Activated CD4-positive, alpha-beta memory T cell treated with anti-CD3 and anti-CD28 coated beads, Interleukin-2, amount 10 ng/mL, durations not matched to agents 7 days and 5 days (primary cell): ENCODE measurements at regions not wholly inside any gene's neighbourhood (a gene's known extent, or its start where the extent isn't known, plus 50 kb on each side); places are given as distances from the start of the nearest gene placed in this dataset.

Experiments
- CTCF ChIA-PET: fragments of 350-600 bp; sonication (Branson Sonifier 250); formaldehyde crosslinking; loops from one replicate; lab custom pipeline; 2021; ENCODE audit warnings: antibody characterized with exemption, inconsistent platforms; lab: Charles Lee
- POLR2A ChIA-PET: fragments of 350-600 bp; sonication (Branson Sonifier 250); formaldehyde crosslinking; loops from one replicate; lab custom pipeline; 2021; ENCODE audit warnings: antibody characterized with exemption; lab: Charles Lee
- DNase-seq: peaks from one replicate; pipeline ENCODE4 v3.0.0-alpha.2; 2020
- H3K27ac Mint-ChIP-seq: one replicate; pipeline ENCODE4 v1.8.0; 2021; ENCODE audit warnings: mild to moderate bottlenecking, mixed read lengths
- H3K27me3 Mint-ChIP-seq: one replicate; pipeline ENCODE4 v1.8.0; 2021; ENCODE audit warnings: mixed read lengths
- H3K36me3 Mint-ChIP-seq: one replicate; pipeline ENCODE4 v1.8.0; 2021; ENCODE audit warnings: low read depth, mixed read lengths
- H3K4me1 Mint-ChIP-seq: one replicate; pipeline ENCODE4 v1.8.0; 2021; ENCODE audit warnings: mixed read lengths
- H3K4me3 Mint-ChIP-seq: one replicate; pipeline ENCODE4 v1.8.0; 2021; ENCODE audit warnings: mild to moderate bottlenecking, mixed read lengths
- H3K9me3 Mint-ChIP-seq: one replicate; pipeline ENCODE4 v1.8.0; 2021; ENCODE audit warnings: mixed read lengths

GRCh38 chr11:37089439-37089838, 491.4 kb upstream of the RAG2 start:
- Mint-ChIP-seq H3K9me3 (peaks cover 4% of the 10 kb centered on the region), H3K27ac (no peak overlapping the region), H3K4me3 (no peak overlapping the region), H3K4me1 (no peaks in the 10 kb centered on the region), H3K27me3 (no peaks in the 10 kb centered on the region), H3K36me3 (no peaks in the 10 kb centered on the region)
- DNase-seq: no peak
- CTCF ChIA-PET: no interaction called here
- POLR2A ChIA-PET: no interaction called here

GRCh38 chr11:37088573-37088910, 490.5 kb upstream of the RAG2 start:
- Mint-ChIP-seq H3K4me3 (no peak overlapping the region), H3K27ac (no peak overlapping the region), H3K9me3 (peaks cover 6% of the 10 kb centered on the region), H3K4me1 (no peaks in the 10 kb centered on the region), H3K36me3 (no peaks in the 10 kb centered on the region), H3K27me3 (no peaks in the 10 kb centered on the region)
- ChIA-PET POLR2A (no interaction called here), CTCF (no interaction called here)
- DNase-seq: no peak

- Mint-ChIP-seq H3K27ac (no peak overlapping the region), H3K36me3 (no peaks in the 10 kb centered on the region), H3K9me3 (peaks cover 6% of the 10 kb centered on the region), H3K4me3 (no peak overlapping the region), H3K27me3 (no peaks in the 10 kb centered on the region), H3K4me1 (no peaks in the 10 kb centered on the region)
- POLR2A ChIA-PET: no interaction called here
- no peak for DNase-seq
- CTCF ChIA-PET: no interaction called here
Observed at GRCh38 chr11:37087650-37088572, 489.9 kb upstream of the RAG2 start.

- Mint-ChIP-seq H3K4me1 (no peaks in the 10 kb centered on the region), H3K4me3 (no peak overlapping the region), H3K36me3 (no peaks in the 10 kb centered on the region), H3K27me3 (no peaks in the 10 kb centered on the region), H3K9me3 (peaks cover 7% of the 10 kb centered on the region), H3K27ac (no peak overlapping the region)
- POLR2A ChIA-PET: no interaction called here
- CTCF ChIA-PET: no interaction called here
- no peak for DNase-seq
Observed at GRCh38 chr11:37078521-37078920, 480.5 kb upstream of the RAG2 start.

- Mint-ChIP-seq H3K4me1 (no peaks in the 10 kb centered on the region), H3K36me3 (no peaks in the 10 kb centered on the region), H3K27me3 (no peaks in the 10 kb centered on the region), H3K27ac (no peak overlapping the region), H3K9me3 (peaks cover 7% of the 10 kb centered on the region), H3K4me3 (no peak overlapping the region)
- DNase-seq: no peak
- ChIA-PET CTCF (no interaction called here), POLR2A (no interaction called here)
Observed at GRCh38 chr11:37076866-37077265, 478.8 kb upstream of the RAG2 start.

- ChIA-PET POLR2A (no interaction called here), CTCF (no interaction called here)
- H3K36me3 Mint-ChIP-seq: no peaks in the 10 kb centered on the region
- H3K4me3 Mint-ChIP-seq: no peak overlapping the region
- DNase-seq: no peak
- no peaks in the 10 kb centered on the region for H3K4me1 Mint-ChIP-seq
- no peaks in the 10 kb centered on the region for H3K27me3 Mint-ChIP-seq
- H3K9me3 Mint-ChIP-seq: no peaks in the 10 kb centered on the region
- no peak overlapping the region for H3K27ac Mint-ChIP-seq
Observed at GRCh38 chr11:37072538-37073055, 474.6 kb upstream of the RAG2 start.

- no peak overlapping the region for H3K4me3 Mint-ChIP-seq
- ChIA-PET POLR2A (no interaction called here), CTCF (no interaction called here)
- H3K36me3 Mint-ChIP-seq: no peaks in the 10 kb centered on the region
- no peaks in the 10 kb centered on the region for H3K27me3 Mint-ChIP-seq
- H3K27ac Mint-ChIP-seq: no peak overlapping the region
- H3K4me1 Mint-ChIP-seq: no peaks in the 10 kb centered on the region
- DNase-seq: no peak
- H3K9me3 Mint-ChIP-seq: no peaks in the 10 kb centered on the region
Observed at GRCh38 chr11:37050311-37050710, 452.3 kb upstream of the RAG2 start.

GRCh38 chr11:37040921-37041320, 442.9 kb upstream of the RAG2 start:
- Mint-ChIP-seq H3K27ac (no peak overlapping the region), H3K27me3 (no peaks in the 10 kb centered on the region), H3K4me3 (no peak overlapping the region), H3K36me3 (no peaks in the 10 kb centered on the region), H3K9me3 (peaks cover 3% of the 10 kb centered on the region), H3K4me1 (no peaks in the 10 kb centered on the region)
- ChIA-PET CTCF (no interaction called here), POLR2A (no interaction called here)
- no peak for DNase-seq

GRCh38 chr11:37038911-37039310, 440.9 kb upstream of the RAG2 start:
- Mint-ChIP-seq H3K9me3 (peaks cover 3% of the 10 kb centered on the region), H3K36me3 (no peaks in the 10 kb centered on the region), H3K27ac (no peak overlapping the region), H3K4me3 (no peak overlapping the region), H3K4me1 (no peaks in the 10 kb centered on the region), H3K27me3 (no peaks in the 10 kb centered on the region)
- ChIA-PET CTCF (no interaction called here), POLR2A (no interaction called here)
- no peak for DNase-seq

- Mint-ChIP-seq H3K4me1 (no peaks in the 10 kb centered on the region), H3K27me3 (no peaks in the 10 kb centered on the region), H3K4me3 (no peak overlapping the region), H3K36me3 (no peaks in the 10 kb centered on the region), H3K27ac (no peak overlapping the region), H3K9me3 (peaks cover 3% of the 10 kb centered on the region)
- CTCF ChIA-PET: no interaction called here
- POLR2A ChIA-PET: no interaction called here
- no peak for DNase-seq
Observed at GRCh38 chr11:37026741-37027140, 428.7 kb upstream of the RAG2 start.

- H3K36me3 Mint-ChIP-seq: no peaks in the 10 kb centered on the region
- DNase-seq: no peak
- ChIA-PET CTCF (no interaction called here), POLR2A (no interaction called here)
- no peaks in the 10 kb centered on the region for H3K4me1 Mint-ChIP-seq
- peaks cover 3% of the 10 kb centered on the region for H3K9me3 Mint-ChIP-seq
- H3K27me3 Mint-ChIP-seq: no peaks in the 10 kb centered on the region
- H3K4me3 Mint-ChIP-seq: no peak overlapping the region
- H3K27ac Mint-ChIP-seq: no peak overlapping the region
Observed at GRCh38 chr11:37026326-37026725, 428.3 kb upstream of the RAG2 start.

GRCh38 chr11:37006563-37006962, 408.5 kb upstream of the RAG2 start:
- no peaks in the 10 kb centered on the region for H3K36me3 Mint-ChIP-seq
- no peaks in the 10 kb centered on the region for H3K4me1 Mint-ChIP-seq
- POLR2A ChIA-PET: no interaction called here
- CTCF ChIA-PET: no interaction called here
- no peak for DNase-seq
- no peak overlapping the region for H3K27ac Mint-ChIP-seq
- no peaks in the 10 kb centered on the region for H3K9me3 Mint-ChIP-seq
- H3K27me3 Mint-ChIP-seq: no peaks in the 10 kb centered on the region
- no peak overlapping the region for H3K4me3 Mint-ChIP-seq

GRCh38 chr11:37002831-37003230, 404.8 kb upstream of the RAG2 start:
- no peak overlapping the region for H3K4me3 Mint-ChIP-seq
- H3K36me3 Mint-ChIP-seq: no peaks in the 10 kb centered on the region
- H3K27ac Mint-ChIP-seq: no peak overlapping the region
- ChIA-PET POLR2A (no interaction called here), CTCF (interaction anchor here (0.7 to 1.5 kb wide), 2 partner anchors 12 to 326 kb away, joined by 3 to 4 read pairs; no protein-coding TSS in a partner anchor)
- no peaks in the 10 kb centered on the region for H3K27me3 Mint-ChIP-seq
- no peak for DNase-seq
- no peaks in the 10 kb centered on the region for H3K4me1 Mint-ChIP-seq
- no peaks in the 10 kb centered on the region for H3K9me3 Mint-ChIP-seq

GRCh38 chr11:36997656-36998055, 399.6 kb upstream of the RAG2 start:
- Mint-ChIP-seq H3K27ac (no peak overlapping the region), H3K9me3 (peaks cover 2% of the 10 kb centered on the region), H3K36me3 (no peaks in the 10 kb centered on the region), H3K4me3 (no peak overlapping the region), H3K4me1 (no peaks in the 10 kb centered on the region), H3K27me3 (no peaks in the 10 kb centered on the region)
- DNase-seq: no peak
- ChIA-PET POLR2A (no interaction called here), CTCF (no interaction called here)
